IMR-90 (cell line): ENCODE measurements at regions not wholly inside any gene's neighbourhood (a gene's known extent, or its start where the extent isn't known, plus 50 kb on each side); places are given as distances from the start of the nearest gene placed in this dataset.
"Not testable (repeated sequence)": the region's sequence is repeated elsewhere in the genome, so short reads cannot be mapped to it uniquely, and the experiment has no call there.

Source experiments
- ATAC-seq: fragments of 200-7000 bp; cut with Tn5 transposase; 2 replicates; pipeline ENCODE4 v1.9.1; 2020; ENCODE audit warnings: low read depth, mild to moderate bottlenecking, moderate library complexity
- BruUV-seq: library from RNA; stranded (reverse); fragments of 400-500 nt; replicated peaks from 2 replicates; lab custom pipeline; 2021; lab: Mats Ljungman, UMichigan
- CTCF ChIA-PET: fragments of 300-600 bp; formaldehyde crosslinking; extraction: SDS; loops from one replicate; lab custom pipeline; 2021; ENCODE audit warnings: antibody characterized with exemption; lab: Yijun Ruan, JAX
- POLR2A ChIA-PET: fragments of 300-600 bp; sonication (Branson Sonifier 250); formaldehyde crosslinking; loops from one replicate; lab custom pipeline; 2022; ENCODE audit warnings: antibody characterized with exemption; ENCODE audit not compliant: unreplicated experiment; lab: Charles Lee
- DNase-seq: peaks from one replicate; pipeline ENCODE4 v3.0.0; 2013
- H2AFZ ChIP-seq: replicated peaks from 2 replicates; pipeline ENCODE3; 2013; ENCODE audit warnings: low read length, mild to moderate bottlenecking; ENCODE audit not compliant: poor library complexity
- H2AK5ac ChIP-seq: 2 replicates; pipeline ENCODE4 v1.6.1; 2013; ENCODE audit warnings: low read depth, low read length, inconsistent platforms
- H2AK9ac ChIP-seq: replicated peaks from 2 replicates; pipeline ENCODE3; 2013; ENCODE audit warnings: mild to moderate bottlenecking, low read depth, low read length, moderate library complexity; ENCODE audit not compliant: poor library complexity
- H2BK120ac ChIP-seq: 2 replicates; pipeline ENCODE4 v1.6.1; 2013; ENCODE audit warnings: low read depth, low read length, inconsistent platforms
- H2BK15ac ChIP-seq: 3 replicates; pipeline ENCODE4 v1.6.1; 2013; ENCODE audit warnings: low read depth, low read length, inconsistent platforms
- H2BK20ac ChIP-seq: 2 replicates; pipeline ENCODE4 v1.6.1; 2013; ENCODE audit warnings: low read depth, mild to moderate bottlenecking, inconsistent platforms, low read length, moderate library complexity
- H2BK5ac ChIP-seq: 2 replicates; pipeline ENCODE4 v1.6.1; 2013; ENCODE audit warnings: mild to moderate bottlenecking, low read depth, low read length, inconsistent platforms; ENCODE audit not compliant: poor library complexity, severe bottlenecking
- H3K14ac ChIP-seq: replicated peaks from 2 replicates; pipeline ENCODE4 v1.6.1; 2013; ENCODE audit warnings: low read depth, low read length, inconsistent platforms
- H3K18ac ChIP-seq: 2 replicates; pipeline ENCODE4 v1.6.1; 2013; ENCODE audit warnings: low read depth, low read length, control low read depth
- H3K23ac ChIP-seq: 2 replicates; pipeline ENCODE4 v1.6.1; 2013; ENCODE audit warnings: low read depth, low read length, inconsistent platforms
- H3K27ac ChIP-seq: 2 replicates; pipeline ENCODE4 v1.5.1; 2013; ENCODE audit warnings: mild to moderate bottlenecking, control low read depth, low read length; ENCODE audit not compliant: insufficient read depth
- H3K27me3 ChIP-seq: 2 replicates; pipeline ENCODE4 v1.6.1; 2013; ENCODE audit warnings: low read length; ENCODE audit not compliant: control insufficient read depth, insufficient read depth
- H3K36me3 ChIP-seq: 2 replicates; pipeline ENCODE4 v1.6.1; 2013; ENCODE audit warnings: low read length, mixed read lengths; ENCODE audit not compliant: control insufficient read depth, insufficient read depth
- H3K4ac ChIP-seq: 2 replicates; pipeline ENCODE4 v1.6.1; 2013; ENCODE audit warnings: low read depth, low read length, inconsistent platforms
- H3K4me1 ChIP-seq: 2 replicates; pipeline ENCODE4 v1.6.1; 2013; ENCODE audit warnings: low read length, mixed read lengths; ENCODE audit not compliant: control insufficient read depth, insufficient read depth
- H3K4me2 ChIP-seq: 2 replicates; pipeline ENCODE4 v1.6.1; 2013; ENCODE audit warnings: low read depth, mild to moderate bottlenecking, control low read depth, low read length, moderate library complexity
- H3K4me3 ChIP-seq: 2 replicates; pipeline ENCODE4 v1.5.1; 2013; ENCODE audit warnings: low read depth, mild to moderate bottlenecking, control low read depth, low read length, moderate library complexity; ENCODE audit not compliant: insufficient read depth
- H3K56ac ChIP-seq: 2 replicates; pipeline ENCODE4 v1.6.1; 2013; ENCODE audit warnings: low read length, inconsistent platforms; ENCODE audit not compliant: insufficient read depth; ENCODE audit errors: extremely low read depth
- H3K79me1 ChIP-seq, 2 experiments: 2 replicates each; pipeline ENCODE4 v1.6.1; 2013; ENCODE audit warnings: low read length in 2 of 2, inconsistent platforms in 1 of 2, low read depth in 1 of 2
- H3K9ac ChIP-seq: 2 replicates; pipeline ENCODE4 v1.6.1; 2013; ENCODE audit warnings: low read depth, low read length, control low read depth
- H3K9me1 ChIP-seq: 2 replicates; pipeline ENCODE4 v1.6.1; 2013; ENCODE audit warnings: low read length, inconsistent platforms; ENCODE audit not compliant: insufficient read depth
- H3K9me3 ChIP-seq: 2 replicates; pipeline ENCODE4 v1.6.1; 2013; ENCODE audit warnings: low read length; ENCODE audit not compliant: control insufficient read depth, insufficient read depth
- H4K20me1 ChIP-seq: 2 replicates; pipeline ENCODE4 v1.6.1; 2013; ENCODE audit warnings: low read length, inconsistent platforms; ENCODE audit not compliant: insufficient read depth
- H4K5ac ChIP-seq: 2 replicates; pipeline ENCODE4 v1.6.1; 2013; ENCODE audit warnings: mild to moderate bottlenecking, low read depth, low read length, control low read depth
- H4K8ac ChIP-seq, 2 experiments: 2 replicates each; pipeline ENCODE4 v1.6.1; 2013; ENCODE audit warnings: low read depth in 2 of 2, low read length in 2 of 2, control low read depth in 1 of 2, inconsistent platforms in 1 of 2
- H4K91ac ChIP-seq: 2 replicates; pipeline ENCODE4 v1.6.1; 2013; ENCODE audit warnings: low read depth, low read length, inconsistent platforms; ENCODE audit not compliant: insufficient read depth
- BHLHE40 ChIP-seq: fragments of 150-350 bp; IDR thresholded peaks from 2 replicates; pipeline ENCODE4 v1.6.1; 2016; ENCODE audit warnings: mild to moderate bottlenecking, low read depth, low read length
- CEBPB ChIP-seq: IDR thresholded peaks from 2 replicates; pipeline ENCODE4 v1.6.1; 2012; ENCODE audit warnings: low read depth, low read length, improper control_type of control experiment
- CTCF ChIP-seq: conservative IDR thresholded peaks from 2 replicates; pipeline ENCODE4 v1.5.1; 2012; ENCODE audit warnings: mild to moderate bottlenecking, low read depth, low read length, improper control_type of control experiment
- NFE2L2 ChIP-seq: fragments of 150-350 bp; IDR thresholded peaks from 2 replicates; pipeline ENCODE4 v1.6.1; 2016; ENCODE audit warnings: low read depth, mild to moderate bottlenecking, low read length
- WGBS, 2 experiments: methylation state at CpG; one replicate each; pipeline versions ENCODE4 v1.1.5 to v1.1.7; 2013; ENCODE audit warnings: missing lambda C conversion rate in 2 of 2; ENCODE audit not compliant: insufficient read length in 1 of 2; ENCODE audit errors: extremely low coverage in 2 of 2; 5-methylcytosine and 5-hydroxymethylcytosine counted together
- dilution Hi-C: fragments of 300-500 bp; cut with HindIII; formaldehyde crosslinking; loops from one replicate; pipeline ENCODE4 v1.14.3; 2018; ENCODE audit warnings: low sequenced_read_pairs; ENCODE audit not compliant: unreplicated experiment
- in situ Hi-C: fragments of 300-500 bp; cut with MboI; formaldehyde crosslinking; loops from 3 replicates; pipeline ENCODE4 v1.14.3; 2019; ENCODE audit warnings: low sequenced_read_pairs, inconsistent platforms, mixed read lengths
- intact Hi-C: fragments of 100-400 bp; cut with micrococcal nuclease; formaldehyde crosslinking; loops from 2 replicates; pipeline ENCODE4 v1.10.0; 2022

GRCh38 chr3:81063896-81064295, 697.5 kb downstream of the GBE1 start:
- no peak overlapping the region for H3K4me2 ChIP-seq
- H3K27me3 ChIP-seq: no peaks in the 10 kb centered on the region
- no peaks in the 10 kb centered on the region for H3K4me1 ChIP-seq
- ATAC-seq: no peak
- no peak overlapping the region for H3K23ac ChIP-seq
- ChIA-PET POLR2A (no interaction called here), CTCF (no interaction called here)
- H4K8ac ChIP-seq: no peak overlapping the region
- BruUV-seq: no TSS peak
- in situ Hi-C loops: loop anchor here (25.0 kb wide), 1 partner anchor 102 kb away; no protein-coding TSS in a partner anchor
- DNase-seq: no peak
- dilution Hi-C loops: no loop called here
- H2BK15ac ChIP-seq: no peak overlapping the region
- TF ChIP-seq BHLHE40 (no peak), CTCF (no peak), NFE2L2 (no peak), CEBPB (no peak)
- no peaks in the 10 kb centered on the region for H3K36me3 ChIP-seq
- H2BK20ac ChIP-seq: no peak overlapping the region
- H3K9me1 ChIP-seq: no peaks in the 10 kb centered on the region
- intact Hi-C loops: no loop called here
- no peak overlapping the region for H2AK5ac ChIP-seq
- H4K20me1 ChIP-seq: no peaks in the 10 kb centered on the region
- no peak overlapping the region for H3K18ac ChIP-seq
- no peak overlapping the region for H3K4ac ChIP-seq
- no peak overlapping the region for H3K56ac ChIP-seq
- no peak overlapping the region for H3K27ac ChIP-seq
- no peak overlapping the region for H3K9ac ChIP-seq
- H2AFZ ChIP-seq: no peak overlapping the region
- H3K14ac ChIP-seq: no peak overlapping the region
- no peak overlapping the region for H2BK5ac ChIP-seq
- no peak overlapping the region for H3K4me3 ChIP-seq
- H2AK9ac ChIP-seq: no peak overlapping the region
- no peak overlapping the region for H4K91ac ChIP-seq
- no peaks in the 10 kb centered on the region for H3K79me1 ChIP-seq
- H4K5ac ChIP-seq: no peak overlapping the region
- no peak overlapping the region for H2BK120ac ChIP-seq
- H3K9me3 ChIP-seq: peaks cover 9% of the 10 kb centered on the region

- H3K36me3 ChIP-seq, H2BK15ac ChIP-seq, BruUV-seq, H3K4me3 ChIP-seq, POLR2A ChIA-PET, H4K8ac ChIP-seq, H3K9ac ChIP-seq, H3K4me1 ChIP-seq, H3K14ac ChIP-seq, H3K27me3 ChIP-seq, H4K91ac ChIP-seq, H2AK9ac ChIP-seq, H3K4ac ChIP-seq, H3K27ac ChIP-seq, H3K23ac ChIP-seq, dilution Hi-C loops, intact Hi-C loops, H3K9me3 ChIP-seq, H3K4me2 ChIP-seq, H2BK120ac ChIP-seq, H3K56ac ChIP-seq, H3K18ac ChIP-seq, DNase-seq, H2AFZ ChIP-seq, H2BK5ac ChIP-seq, CTCF ChIA-PET, H4K20me1 ChIP-seq, H3K79me1 ChIP-seq, H3K9me1 ChIP-seq, H2BK20ac ChIP-seq, H4K5ac ChIP-seq, H2AK5ac ChIP-seq, ATAC-seq: not testable (repeated sequence)
- in situ Hi-C loops: loop anchor here (25.0 kb wide), 1 partner anchor 89 kb away; no protein-coding TSS in a partner anchor
- no CpG with 5 or more reads among the region's 2 CpGs for WGBS, 2 experiments
Observed at GRCh38 chr3:81051133-81051532, 710.3 kb downstream of the GBE1 start.
